ENCODE measurements at regions not wholly inside any gene's neighbourhood (a gene's known extent, or its start where the extent isn't known, plus 50 kb on each side); places are given as distances from the start of the nearest gene placed in this dataset.

DNA sequence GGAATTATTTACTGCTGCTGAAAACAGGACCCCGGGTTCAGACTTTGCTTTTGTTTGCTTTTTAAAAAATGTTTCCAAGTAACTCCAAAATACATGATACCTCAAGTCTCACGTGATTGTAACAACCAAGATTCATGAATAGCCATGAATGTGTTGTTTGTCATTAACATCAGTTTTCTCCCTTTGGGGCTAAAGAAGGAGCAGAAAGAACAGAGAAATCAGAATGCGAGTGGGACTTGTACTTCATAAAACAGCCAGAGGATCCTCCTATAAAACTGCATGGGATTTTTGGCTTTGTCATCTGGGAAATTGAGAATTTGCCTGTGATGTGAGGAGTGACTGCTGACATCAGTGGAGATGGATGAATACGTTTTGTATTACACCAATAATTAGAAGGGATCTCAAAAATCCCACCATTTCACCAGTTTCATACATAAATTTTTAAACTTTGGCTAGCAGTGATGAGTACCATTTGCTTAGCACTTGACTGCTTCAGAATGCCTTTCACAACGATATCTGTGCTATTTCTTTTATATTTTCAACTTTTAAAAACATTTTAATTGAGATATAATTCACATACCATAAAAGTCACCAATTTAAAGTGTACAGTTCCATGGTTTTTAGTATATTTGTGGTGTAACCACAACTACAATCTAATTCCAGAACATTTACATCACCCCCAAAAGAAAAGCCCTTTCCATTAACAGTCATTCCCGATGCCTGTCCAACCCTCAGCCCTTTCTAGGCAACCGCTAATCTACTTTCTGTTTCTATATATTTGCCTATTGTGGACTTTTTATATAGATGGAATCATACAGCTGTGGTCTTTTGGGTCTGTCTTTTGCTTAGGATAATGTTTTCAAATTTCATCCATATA, 126.9 kb upstream of the ANKRD55 start:
- DNase-seq, result no peak

DNA sequence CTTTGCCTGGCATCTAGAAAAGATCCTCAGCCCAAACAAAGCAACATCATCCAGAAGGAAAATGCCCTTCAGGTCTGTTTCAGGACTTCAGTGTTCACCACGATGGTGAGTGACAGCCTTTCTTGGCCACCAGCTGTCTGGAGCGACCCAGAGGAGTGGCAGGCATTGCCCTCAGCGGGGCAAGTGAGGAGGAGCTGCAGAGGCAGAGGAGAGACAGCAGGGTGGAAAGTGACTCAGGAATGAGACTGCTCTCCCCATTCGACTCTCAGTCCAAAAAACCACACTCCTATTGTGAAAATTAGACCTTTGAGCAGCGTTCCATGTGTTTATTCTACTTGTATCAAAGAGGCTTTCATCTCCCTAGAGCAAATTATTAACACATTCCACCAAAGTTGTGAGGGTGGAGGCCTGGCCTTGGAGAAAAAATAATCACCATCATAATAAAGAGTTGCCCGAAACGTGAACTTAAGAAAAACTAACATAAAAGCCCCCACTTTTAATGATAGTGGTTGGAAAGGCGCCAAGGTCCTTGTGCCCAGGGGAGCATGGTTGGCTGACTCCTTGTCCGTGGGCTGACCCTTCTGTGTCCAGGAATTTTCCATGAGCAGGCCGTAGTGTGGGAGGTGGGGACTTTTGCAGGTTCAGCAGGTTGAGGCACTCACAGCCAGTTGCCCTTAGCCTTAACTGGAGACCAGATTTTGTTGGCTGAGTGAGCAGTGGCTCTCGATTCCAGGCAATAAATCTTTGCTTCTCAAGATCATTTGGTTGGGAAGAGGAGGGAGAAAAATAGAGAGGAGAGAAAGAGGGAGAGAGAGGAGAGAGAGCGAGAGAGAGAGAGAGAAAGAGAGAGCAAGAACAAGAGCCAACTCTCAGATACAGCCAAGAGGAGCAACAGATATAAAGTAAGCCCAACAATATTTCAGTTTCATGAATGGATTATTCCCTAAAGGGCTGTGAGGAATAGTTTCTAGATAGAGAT, 125.9 kb upstream of the ANKRD55 start:
- no peak for DNase-seq

DNA sequence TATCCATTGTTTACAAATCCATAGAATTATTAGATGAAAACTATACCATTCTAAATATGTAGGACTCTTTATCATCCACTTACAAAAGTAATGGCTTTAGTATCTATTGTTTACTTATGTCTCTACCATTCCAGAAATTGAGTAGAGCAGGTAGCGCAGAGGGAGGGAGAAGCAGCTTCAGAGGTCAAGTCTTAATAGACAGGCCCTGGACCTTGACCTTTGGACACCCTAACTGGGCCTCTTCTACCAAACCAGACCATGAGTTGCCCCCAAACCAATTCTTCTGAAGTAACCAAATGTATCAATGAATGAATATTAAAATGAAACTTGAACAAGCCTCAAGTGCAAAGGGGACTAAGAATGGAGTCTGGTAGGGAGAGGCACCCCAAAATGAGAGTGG, 124.9 kb upstream of the ANKRD55 start:
- no peak for DNase-seq

DNA sequence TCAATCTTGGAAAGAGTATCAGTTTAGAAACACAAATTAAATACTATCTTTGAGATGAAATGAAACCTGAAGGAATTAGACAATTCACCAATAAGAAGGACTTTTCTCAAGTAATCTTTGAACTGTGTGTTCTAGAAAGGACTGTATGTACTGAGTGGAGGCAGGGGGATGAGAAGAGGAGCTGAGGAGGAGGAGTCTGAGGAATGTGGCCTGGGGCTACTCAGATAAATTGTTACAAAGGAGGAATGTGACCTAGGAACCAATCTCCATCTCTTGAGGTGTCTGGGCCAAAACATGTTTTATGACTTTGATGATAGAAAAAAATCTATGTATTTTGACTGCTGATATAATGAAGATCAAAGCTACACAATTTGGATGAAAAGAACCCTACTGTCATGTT, 124.3 kb upstream of the ANKRD55 start:
- no peak for DNase-seq

DNA sequence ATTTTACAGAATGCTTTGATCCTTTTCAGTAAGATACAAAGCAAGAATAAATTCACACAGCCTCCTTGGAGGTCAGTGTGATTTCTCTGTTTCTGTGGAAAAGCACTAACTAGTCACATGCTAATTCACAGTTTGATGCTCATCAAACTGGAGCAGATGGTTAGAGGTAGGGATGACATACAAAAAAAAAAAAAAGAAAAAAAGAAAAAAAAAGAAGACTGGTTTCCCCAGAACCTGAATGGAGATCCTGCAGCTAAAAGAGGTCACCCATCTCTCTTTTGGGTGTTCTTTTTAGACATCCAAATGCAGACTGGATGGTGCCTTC, 123.7 kb upstream of the ANKRD55 start:
- no peak for DNase-seq

DNA sequence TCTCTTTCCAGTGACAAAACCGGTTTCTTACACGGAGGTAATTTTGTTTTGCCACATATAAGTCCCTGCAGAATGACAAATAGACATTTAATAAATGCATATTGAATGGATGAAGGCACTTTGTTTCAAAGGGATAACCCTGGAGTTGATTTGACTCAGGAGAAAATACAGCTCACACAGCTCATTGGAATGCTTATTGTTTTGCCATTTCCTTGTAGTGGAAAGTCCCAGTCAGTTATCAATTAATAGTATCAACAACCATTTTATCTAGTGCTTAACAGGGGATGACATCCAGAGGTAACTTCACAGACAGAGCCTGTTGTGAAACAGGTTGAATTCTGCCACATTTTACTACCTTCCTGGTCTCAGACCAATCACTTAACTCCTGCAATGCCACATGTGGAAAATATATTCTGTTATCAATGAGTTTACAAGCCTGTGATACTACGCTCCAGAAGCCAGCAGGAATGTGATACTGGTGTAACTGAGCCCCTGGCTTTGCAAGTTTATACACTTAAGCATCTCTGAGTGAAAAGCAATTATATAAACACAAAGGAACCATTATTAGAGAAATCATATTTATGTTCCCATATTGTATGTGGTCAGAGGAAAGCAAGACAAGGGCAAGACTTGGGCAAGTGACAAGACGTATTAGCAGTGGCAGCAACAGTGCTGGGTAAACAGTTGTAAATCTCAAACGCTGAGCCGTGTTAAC, 123.1 kb upstream of the ANKRD55 start:
- DNase-seq, result no peak

DNA sequence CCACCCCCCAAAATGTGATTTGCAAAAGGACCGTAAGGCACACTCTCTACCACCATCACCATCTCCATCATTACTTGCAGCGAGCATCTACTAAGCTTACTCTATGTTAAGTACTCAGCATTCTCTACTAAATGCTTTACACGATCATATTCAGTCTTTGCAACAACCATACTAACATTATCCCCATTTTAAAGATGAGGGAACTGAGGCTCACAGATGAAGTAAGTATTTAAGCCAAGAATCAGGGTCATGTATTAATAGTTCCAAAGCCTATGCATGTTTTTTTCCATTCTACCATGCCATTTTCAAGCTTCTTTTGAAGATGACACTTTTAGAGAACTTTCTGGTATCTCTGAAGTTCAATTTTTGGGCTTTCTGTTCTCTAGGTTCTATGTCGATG, 121.7 kb upstream of the ANKRD55 start:
- DNase-seq, result no peak

DNA sequence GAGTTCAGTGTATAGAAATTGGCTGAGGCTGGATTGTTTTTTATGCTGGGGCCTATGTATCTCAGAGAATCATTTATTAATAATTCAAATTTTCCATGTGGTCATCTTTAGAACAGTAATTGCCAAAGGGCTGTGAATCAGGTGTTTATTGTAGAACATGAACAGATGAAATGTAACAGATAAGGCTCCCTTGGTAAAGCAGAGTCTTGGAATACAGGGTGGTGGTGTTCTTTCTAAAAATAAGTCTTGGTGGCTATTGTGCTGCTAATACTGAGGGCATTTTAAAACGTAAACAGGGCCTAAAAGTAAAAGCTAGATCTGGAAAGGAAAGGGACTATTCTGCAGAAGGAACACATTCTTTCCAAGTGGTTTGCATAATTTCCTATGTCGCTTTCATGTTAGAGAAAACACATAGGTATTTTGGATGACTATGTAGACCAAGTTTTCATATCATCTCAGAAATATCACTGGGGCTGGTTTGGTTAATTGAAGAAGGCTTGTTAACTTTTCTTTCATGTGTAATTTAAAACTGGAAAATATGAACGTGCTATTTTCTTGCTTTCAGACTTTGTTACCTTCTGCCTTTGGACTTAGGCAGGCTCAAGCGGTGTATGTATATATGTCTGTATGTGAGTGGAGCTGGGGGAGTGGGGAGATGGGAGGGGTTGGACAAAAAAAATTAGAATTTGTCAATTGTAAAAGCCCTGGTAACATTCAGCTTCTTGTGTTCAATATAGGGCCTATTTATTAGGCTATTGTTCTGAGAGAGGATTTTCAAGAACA, 119.9 kb upstream of the ANKRD55 start:
- no peak for DNase-seq

DNA sequence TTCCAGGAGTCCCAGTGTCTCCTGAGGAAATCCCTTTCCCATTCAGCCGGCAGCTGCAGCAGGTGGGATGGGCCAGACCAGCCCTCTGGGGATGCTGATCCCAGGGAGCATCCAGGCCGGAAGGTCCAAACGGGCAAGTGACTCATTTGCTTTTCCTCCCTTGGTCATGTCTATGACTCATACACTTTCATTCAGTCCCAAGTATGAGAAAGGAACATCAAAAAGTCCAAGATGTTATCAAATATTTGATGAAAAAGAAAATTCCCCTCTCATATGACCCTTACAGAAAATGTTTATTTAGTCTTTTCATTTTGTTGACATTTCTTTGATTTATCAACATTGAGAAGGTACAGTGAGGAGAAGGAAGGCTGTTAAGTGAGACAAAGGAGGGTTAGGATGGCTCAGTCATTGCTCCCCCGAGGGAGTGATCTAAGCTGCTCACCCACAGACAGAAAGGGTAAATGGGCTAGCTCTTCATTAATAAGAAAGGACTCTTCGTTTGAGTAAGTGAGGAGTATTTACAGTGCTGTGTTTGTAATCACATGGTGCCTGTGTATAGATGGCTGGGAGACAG, 117.6 kb upstream of the ANKRD55 start:
- DNase-seq, result no peak

DNA sequence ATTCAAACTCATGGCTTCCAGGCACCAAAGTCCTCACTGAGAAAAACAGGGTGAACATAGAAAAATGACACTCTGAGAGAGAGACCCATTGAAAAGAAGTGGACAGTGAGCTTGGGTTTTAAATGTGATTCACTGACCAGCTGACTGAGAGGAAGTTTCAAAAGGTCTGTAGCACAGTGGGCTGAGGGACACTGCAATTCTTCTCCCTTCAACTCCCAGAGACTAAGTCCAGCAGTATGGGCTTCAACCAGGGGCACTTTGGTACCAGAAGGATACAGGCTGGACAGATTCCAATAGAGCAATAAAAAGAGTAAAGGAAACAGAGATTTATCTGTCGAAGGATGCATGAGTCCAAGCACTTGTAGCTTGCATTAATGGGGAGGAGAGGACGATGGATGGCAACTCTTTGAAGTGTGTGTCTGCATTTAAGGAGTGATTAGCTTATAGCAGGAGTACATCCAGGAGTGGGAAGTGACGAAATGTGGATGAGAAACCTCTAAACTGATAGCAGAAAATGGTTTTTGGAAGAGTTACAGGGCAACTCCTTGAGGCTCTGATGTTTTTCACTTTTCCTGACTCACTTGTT, 117.0 kb upstream of the ANKRD55 start:
- DNase-seq, result no peak

DNA sequence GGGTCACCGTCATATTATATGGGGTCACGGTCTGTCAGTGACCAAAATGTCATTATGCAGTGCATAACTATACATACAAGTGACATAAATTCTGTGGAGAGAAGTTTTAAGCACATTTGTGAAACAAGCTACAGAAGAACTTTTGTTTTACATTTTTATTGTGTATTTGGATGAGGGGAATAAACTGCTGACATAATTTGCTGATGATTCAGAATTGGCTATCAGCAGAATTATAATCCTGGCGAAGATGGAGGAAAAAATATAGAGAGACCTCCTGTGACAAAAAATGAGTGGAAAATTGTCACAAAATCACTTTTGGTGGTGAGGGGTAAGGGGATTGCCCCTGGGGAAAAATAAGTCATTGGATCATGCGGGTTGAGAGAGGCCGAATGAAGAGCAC, 116.3 kb upstream of the ANKRD55 start:
- no peak for DNase-seq

DNA sequence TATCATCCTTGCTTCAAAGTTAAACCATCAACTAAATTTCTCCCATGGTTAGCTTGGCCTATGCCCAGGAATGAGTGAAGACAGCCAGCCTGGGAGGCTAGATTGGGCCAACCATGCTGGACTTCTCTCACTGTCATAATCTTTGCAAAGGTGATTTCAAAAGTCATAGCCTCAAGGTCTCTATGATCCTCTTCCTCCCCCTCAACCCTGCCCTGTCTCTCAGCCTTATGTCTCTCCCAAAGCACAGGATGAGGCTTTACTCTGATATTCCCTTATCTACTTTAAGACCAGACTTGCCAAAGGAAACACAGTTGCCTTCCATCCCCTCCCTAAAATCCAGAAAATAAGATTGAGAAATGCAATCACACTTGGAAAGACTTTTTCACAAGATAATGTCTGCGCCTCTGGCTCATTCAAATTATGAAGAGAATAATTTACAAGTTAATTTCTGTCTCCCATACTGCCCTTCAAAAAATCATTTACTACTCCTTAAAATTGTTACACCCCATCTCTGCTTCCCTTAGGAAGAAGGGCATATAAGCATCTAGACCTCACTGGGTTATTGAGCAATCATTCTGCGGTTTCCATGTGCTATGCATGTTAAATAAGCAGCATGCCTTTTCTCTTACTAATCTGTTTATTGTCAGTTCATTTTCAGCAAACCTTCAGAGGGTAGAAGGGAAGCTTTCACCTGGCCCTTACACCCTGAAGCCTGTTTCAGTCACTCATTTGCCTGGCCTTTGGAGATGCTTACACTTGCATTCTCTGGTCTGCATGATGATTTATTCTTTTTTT, 113.8 kb upstream of the ANKRD55 start:
- DNase-seq, result no peak

DNA sequence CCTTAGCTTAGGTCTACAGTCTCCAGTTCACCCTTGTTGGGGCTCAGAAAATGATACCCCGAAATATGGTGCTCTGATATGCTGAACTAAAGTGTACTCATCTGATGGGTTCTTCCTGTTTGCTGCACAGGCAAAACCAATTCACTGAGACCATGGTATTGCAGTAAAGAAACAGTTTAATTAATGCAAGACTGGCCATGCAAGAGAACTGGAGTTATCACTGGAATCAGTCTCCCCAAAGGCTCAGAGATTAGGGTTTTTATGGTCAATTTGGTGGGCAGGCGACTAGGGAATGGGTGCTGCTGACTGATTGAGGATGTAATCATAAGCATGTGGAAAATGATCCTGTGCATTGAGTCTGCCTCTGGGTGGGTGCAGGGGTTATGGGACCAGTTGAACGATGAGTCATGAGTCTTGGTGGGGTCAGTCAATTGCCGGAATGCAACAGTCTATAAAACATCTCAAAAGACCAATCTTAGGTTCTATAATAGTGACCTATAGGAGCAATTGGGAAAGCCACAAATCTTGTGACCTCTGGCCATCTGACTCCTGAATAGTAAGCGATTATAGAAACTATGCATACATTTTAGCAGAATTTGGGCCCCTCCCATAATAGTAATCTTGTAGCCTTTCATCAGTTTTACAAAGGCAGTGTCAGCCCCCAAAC, 113.0 kb upstream of the ANKRD55 start:
- DNase-seq, result no peak

DNA sequence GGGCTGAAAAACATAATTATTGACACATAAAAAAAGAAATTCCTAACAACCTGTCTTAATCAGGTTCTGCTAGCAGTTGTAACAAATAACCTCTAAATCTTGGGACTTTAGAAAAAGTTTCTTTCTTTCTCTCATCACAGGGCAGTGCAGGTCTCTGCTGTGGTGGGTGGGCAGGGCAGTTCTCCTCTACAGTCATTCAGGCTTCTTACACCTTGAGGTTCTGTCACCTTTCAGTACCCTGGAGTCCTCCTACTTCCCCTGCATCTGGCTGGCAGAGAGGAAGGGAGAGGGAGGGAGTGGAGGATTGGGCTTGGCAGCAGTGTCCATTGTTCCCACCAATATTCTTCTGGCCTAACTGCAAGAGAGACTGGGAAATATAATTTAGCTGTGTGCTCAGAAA, 112.2 kb upstream of the ANKRD55 start:
- DNase-seq, result no peak

DNA sequence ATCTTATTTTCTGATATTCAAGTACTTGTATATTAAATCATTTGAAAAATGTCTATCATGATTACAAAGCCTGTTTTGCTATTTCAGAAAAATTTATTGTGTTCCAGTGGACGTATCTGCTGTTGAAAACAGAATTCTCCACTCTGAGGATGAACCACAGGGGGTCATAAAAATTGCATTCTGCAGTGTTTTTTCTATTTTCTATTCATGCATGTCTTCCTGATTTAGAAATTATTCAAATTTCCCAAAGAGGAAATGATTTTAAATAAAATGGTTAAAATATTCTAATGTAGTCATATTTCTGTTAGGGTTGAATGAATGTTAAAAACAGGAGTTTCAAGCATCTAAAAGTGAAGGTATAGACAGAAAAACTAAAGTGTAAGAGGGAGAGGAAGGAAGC, 111.5 kb upstream of the ANKRD55 start:
- DNase-seq, result no peak

DNA sequence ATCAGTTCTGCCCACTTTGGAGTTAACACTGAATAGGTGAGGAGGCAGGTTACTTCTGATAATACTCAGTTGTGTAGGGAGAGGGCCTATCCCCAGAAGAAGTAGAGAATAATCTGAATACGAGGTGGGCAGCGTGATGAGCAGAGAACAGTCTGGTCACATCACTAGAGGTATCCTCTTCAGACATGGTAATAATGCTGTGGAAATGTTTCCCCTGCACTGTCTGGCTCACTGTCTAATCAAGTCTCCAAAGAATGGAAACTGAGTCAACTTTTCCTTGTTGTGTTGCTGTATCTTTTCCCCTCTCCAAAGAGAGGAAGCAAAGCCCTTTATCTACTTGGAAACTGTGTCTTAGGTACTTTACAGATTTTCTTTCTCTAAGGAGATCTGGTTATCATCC, 110.9 kb upstream of the ANKRD55 start:
- DNase-seq, result no peak

DNA sequence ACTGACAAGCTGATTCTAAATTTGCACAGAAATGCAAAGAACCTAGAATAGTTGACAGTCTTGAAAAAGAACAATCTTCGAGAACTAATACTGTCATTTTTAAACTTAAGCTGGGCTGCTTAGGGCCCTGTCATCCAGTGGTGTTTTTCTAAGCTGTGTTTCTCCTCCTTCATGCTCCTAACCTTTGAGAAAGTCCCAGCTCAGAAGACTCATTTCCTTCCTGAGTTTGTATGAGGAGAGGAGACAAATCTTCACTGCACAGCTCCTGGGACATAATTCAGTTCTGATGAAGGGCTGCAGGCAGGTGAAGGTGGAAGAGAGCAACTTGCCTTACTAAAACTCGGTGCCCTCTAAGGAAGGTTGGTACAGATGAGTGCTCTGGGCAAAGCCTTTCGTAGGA, 109.5 kb upstream of the ANKRD55 start:
- DNase-seq, result no peak

DNA sequence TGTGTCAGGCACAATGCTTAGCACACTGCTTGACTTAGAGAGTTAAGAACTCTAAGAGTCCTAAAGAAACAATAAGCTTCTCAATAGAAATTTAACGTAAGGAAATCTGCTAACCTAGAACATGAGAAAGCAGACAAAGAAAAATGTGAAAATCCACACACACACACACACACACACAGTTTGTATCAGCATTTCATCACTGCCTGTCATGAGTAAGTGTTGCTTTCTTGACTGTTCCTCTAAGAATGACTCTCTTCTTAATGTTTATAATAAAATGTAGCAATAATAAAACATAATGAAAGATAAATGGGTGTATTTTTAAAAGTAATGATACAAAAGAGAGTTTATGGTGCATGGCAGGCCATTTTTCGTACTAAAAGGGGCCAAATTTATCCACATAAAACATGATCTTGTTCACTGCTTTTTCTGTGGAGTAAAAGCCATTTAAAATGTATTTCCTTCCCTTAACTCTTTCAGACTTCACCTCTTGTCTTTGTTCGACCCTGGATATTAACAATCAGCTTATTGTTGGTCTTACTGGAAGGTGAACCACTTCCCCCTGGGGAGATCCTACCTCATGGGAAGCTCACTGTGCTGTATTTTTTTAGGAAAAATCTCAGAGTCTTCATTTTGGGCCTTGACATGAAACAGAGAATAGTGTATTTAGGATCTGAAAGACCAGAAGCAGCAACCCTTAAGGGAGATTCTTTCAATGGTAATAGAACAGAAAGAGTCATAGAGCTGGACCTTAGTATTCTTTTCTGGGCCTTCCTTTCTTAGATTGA, 107.3 kb upstream of the ANKRD55 start:
- DNase-seq, result no peak

DNA sequence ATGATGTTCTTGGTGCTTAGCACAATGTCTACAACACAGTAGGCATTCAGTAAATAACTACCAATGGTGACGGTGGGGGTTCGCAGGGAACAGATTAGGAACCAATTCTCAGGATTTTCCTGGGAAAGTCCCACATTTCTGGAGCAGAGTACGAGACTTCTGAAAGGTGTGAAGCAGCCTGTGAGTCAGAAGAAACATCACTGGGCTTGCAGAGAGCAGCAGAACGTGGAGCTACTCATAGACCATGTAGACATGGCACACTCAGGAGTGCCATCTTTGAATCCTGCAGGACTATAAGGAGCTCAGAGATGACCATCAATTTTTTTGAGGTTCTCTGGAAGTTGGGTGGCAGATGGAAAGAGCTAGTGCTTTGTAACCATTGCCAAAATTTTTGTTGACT, 106.6 kb upstream of the ANKRD55 start:
- no peak for DNase-seq

Data from NCI-H1105 treated with DMSO at 0.1 percent for 48 hours (cell line).